ENCODE measurements at regions not wholly inside any gene's neighbourhood (a gene's known extent, or its start where the extent isn't known, plus 50 kb on each side); places are given as distances from the start of the nearest gene placed in this dataset.
A peak's percentile ranks its signal among the peaks of the same experiment; 100 is the strongest.

- WGBS (ENCODE audit: insufficient coverage, low coverage, missing lambda C conversion rate), result 1% methylated on average over 4 of the region's 4 CpGs
- no peak overlapping the region for H3K9ac ChIP-seq (ENCODE audit: insufficient read depth in 1 of 2, low read depth in 2 of 2, low read length in 2 of 2)
- no peaks in the 10 kb centered on the region for H4K20me1 ChIP-seq (replicated peaks; ENCODE audit: control insufficient read depth, insufficient read depth, low read length)
- H3K9me1 ChIP-seq (ENCODE audit: control insufficient read depth, insufficient read depth, low read length), result no peaks in the 10 kb centered on the region
- intact Hi-C loops (cut with micrococcal nuclease) (loop anchor here (10.0 kb wide), 1 partner anchor 269 kb away; no protein-coding TSS in a partner anchor), in situ Hi-C loops (cut with MboI) (no loop called here)
- FAIRE-seq (no peak), ATAC-seq (no peak), DNase-seq (ENCODE audit: extremely low read depth in 1 of 4, low spot score in 3 of 4) (peak in 1 of 4 experiments; percentile 2)
- H3K27ac ChIP-seq (ENCODE audit: extremely low read depth, low read depth, low read length), result no peak overlapping the region
- H3K4me3 ChIP-seq, result no peak overlapping the region
- H3K4me1 ChIP-seq (replicated peaks in 1 of 2; ENCODE audit: control insufficient read depth in 2 of 2, insufficient read depth in 2 of 2, low read length in 2 of 2), result no peaks in the 10 kb centered on the region
- ChIA-PET CTCF (ENCODE audit: low intra/inter-chr PET ratio) (no interaction called here), POLR2A (no interaction called here)
- H3K9me3 ChIP-seq (replicated peaks; ENCODE audit: control insufficient read depth, insufficient read depth, low read depth, low read length), result no peaks in the 10 kb centered on the region; the same call in 1 of the 2 replicates
- H3K4me2 ChIP-seq (ENCODE audit: insufficient read depth, low read length), result no peak overlapping the region
- H3K79me2 ChIP-seq (ENCODE audit: control insufficient read depth, insufficient read depth, low read length), result no peaks in the 10 kb centered on the region
- no TSS peak for BruUV-seq (replicated peaks)
- TF ChIP-seq TFE3 (CRISPR knock-in tag; IDR thresholded peaks at IDR 0.05), result peak; percentile 41; the same call in 1 of the 2 replicates
- TF ChIP-seq JUNB (CRISPR knock-in tag; conservative IDR thresholded peaks at IDR 0.05), result no peak
- H3K36me3 ChIP-seq (ENCODE audit: control insufficient read depth, insufficient read depth, low read length), result no peaks in the 10 kb centered on the region
- no peak overlapping the region for H2AFZ ChIP-seq (ENCODE audit: low read depth, low read length)
- no peaks in the 10 kb centered on the region for H3K27me3 ChIP-seq (ENCODE audit: control insufficient read depth in 2 of 2, insufficient read depth in 2 of 2, low read length in 2 of 2)
Observed at GRCh38 chr6:153503810-153504209, 372.7 kb upstream of the RGS17 start.

GRCh38 chr6:153493501-153493900, 362.4 kb upstream of the RGS17 start:
- no peaks in the 10 kb centered on the region for H3K4me1 ChIP-seq (replicated peaks in 1 of 2; ENCODE audit: control insufficient read depth in 2 of 2, insufficient read depth in 2 of 2, low read length in 2 of 2)
- no peak overlapping the region for H3K4me3 ChIP-seq
- H3K9me1 ChIP-seq (ENCODE audit: control insufficient read depth, insufficient read depth, low read length), result no peaks in the 10 kb centered on the region
- BruUV-seq (replicated peaks), result no TSS peak
- no peak overlapping the region for H3K9ac ChIP-seq (ENCODE audit: insufficient read depth in 1 of 2, low read depth in 2 of 2, low read length in 2 of 2)
- POLR2A ChIA-PET, result no interaction called here
- H3K79me2 ChIP-seq (ENCODE audit: control insufficient read depth, insufficient read depth, low read length), result no peaks in the 10 kb centered on the region
- H3K36me3 ChIP-seq (ENCODE audit: control insufficient read depth, insufficient read depth, low read length), result no peaks in the 10 kb centered on the region
- no peak overlapping the region for H3K27ac ChIP-seq (ENCODE audit: extremely low read depth, low read depth, low read length)
- H2AFZ ChIP-seq (ENCODE audit: low read depth, low read length), result no peak overlapping the region
- DNase-seq (ENCODE audit: extremely low read depth in 1 of 4, low spot score in 3 of 4) (no peak), FAIRE-seq (no peak), ATAC-seq (no peak)
- in situ Hi-C loops (cut with MboI), result no loop called here
- no peaks in the 10 kb centered on the region for H3K27me3 ChIP-seq (ENCODE audit: control insufficient read depth in 2 of 2, insufficient read depth in 2 of 2, low read length in 2 of 2)
- no peaks in the 10 kb centered on the region for H3K9me3 ChIP-seq (replicated peaks; ENCODE audit: control insufficient read depth, insufficient read depth, low read depth, low read length)
- intact Hi-C loops (cut with micrococcal nuclease), result no loop called here
- WGBS (ENCODE audit: insufficient coverage, low coverage, missing lambda C conversion rate), result 0% methylated on average over 2 of the region's 2 CpGs
- H4K20me1 ChIP-seq (replicated peaks; ENCODE audit: control insufficient read depth, insufficient read depth, low read length), result no peaks in the 10 kb centered on the region
- CTCF ChIA-PET (ENCODE audit: low intra/inter-chr PET ratio), result no interaction called here
- H3K4me2 ChIP-seq (ENCODE audit: insufficient read depth, low read length), result no peak overlapping the region
- TF ChIP-seq JUND (IDR thresholded peaks at IDR 0.05; ENCODE audit: borderline replicate concordance, low read depth, low read length), result no peak
- no peak for TF ChIP-seq JUND (tag; IDR thresholded peaks at IDR 0.05; ENCODE audit: borderline replicate concordance, low read depth, low read length)
- TF ChIP-seq ZNF316 (IDR thresholded peaks at IDR 0.05), result no peak
- TF ChIP-seq ZNF561 (CRISPR knock-in tag; conservative IDR thresholded peaks at IDR 0.05), result no peak
- TF ChIP-seq PYGO2 (tag; IDR thresholded peaks at IDR 0.05), result no peak
- no peak for TF ChIP-seq GATAD2B (IDR thresholded peaks at IDR 0.05; ENCODE audit: borderline replicate concordance)
- TF ChIP-seq MTA2 (IDR thresholded peaks at IDR 0.05; ENCODE audit: low read depth), result no peak
- no peak for TF ChIP-seq CBFB (CRISPR knock-in tag; IDR thresholded peaks at IDR 0.05)
- no peak for TF ChIP-seq FOXJ2 (tag; IDR thresholded peaks at IDR 0.05)
- TF ChIP-seq LCOR (CRISPR knock-in tag; IDR thresholded peaks at IDR 0.05), result no peak
- no peak for TF ChIP-seq MEF2A (IDR thresholded peaks at IDR 0.05; ENCODE audit: control insufficient read depth, low read depth, low read length)
- TF ChIP-seq GTF2F1 (IDR thresholded peaks at IDR 0.05; ENCODE audit: low read depth, low read length), result no peak
- TF ChIP-seq DDX20 (tag; IDR thresholded peaks at IDR 0.05; ENCODE audit: low read depth), result no peak
- TF ChIP-seq NCOA6 (IDR thresholded peaks at IDR 0.05), result no peak
- no peak for TF ChIP-seq PCBP2 (IDR thresholded peaks at IDR 0.05; ENCODE audit: low read depth, low read length, poor library complexity, severe bottlenecking)
